ENCODE measurements at regions not wholly inside any gene's neighbourhood (a gene's known extent, or its start where the extent isn't known, plus 50 kb on each side); places are given as distances from the start of the nearest gene placed in this dataset.

DNA sequence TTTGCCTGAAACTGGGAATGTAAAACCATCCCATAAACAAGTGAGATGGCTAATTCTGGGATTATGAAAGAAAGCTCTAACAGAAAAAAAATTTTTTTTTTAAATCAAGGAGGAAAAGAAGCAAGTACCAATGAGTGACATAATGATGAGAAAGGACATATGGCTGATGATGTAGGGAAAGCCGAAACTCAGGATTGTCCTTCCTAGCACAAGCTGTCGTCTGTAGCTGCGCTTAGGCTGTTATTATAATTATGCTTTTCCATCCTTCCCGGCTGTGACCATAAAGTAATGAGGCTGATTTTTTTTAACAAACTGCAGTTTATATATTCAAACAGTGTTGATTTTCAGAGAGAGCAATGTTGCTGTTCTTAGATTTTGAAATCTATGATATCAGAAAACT lies 209.8 kb upstream of the NOCT start:
- Histone ChIP-seq H3K4me3 (ENCODE audit: insufficient read depth, low read length) (no peak overlapping the region), H4K20me1 (ENCODE audit: insufficient read depth, low read length) (no peaks in the 10 kb centered on the region), H3K27ac (ENCODE audit: low read depth, low read length) (no peak overlapping the region), H3K4me2 (ENCODE audit: insufficient read depth, low read length) (no peak overlapping the region), H2AFZ (ENCODE audit: low read length) (no peak overlapping the region), H3K79me2 (ENCODE audit: insufficient read depth, low read length) (no peaks in the 10 kb centered on the region), H3K4me1 (ENCODE audit: insufficient read depth, low read length) (no peaks in the 10 kb centered on the region), H3K27me3 (ENCODE audit: insufficient read depth, low read length) (peaks cover 27% of the 10 kb centered on the region), H3K9me3 (ENCODE audit: low read depth, low read length) (no peaks in the 10 kb centered on the region), H3K36me3 (ENCODE audit: insufficient read depth, low read length) (no peaks in the 10 kb centered on the region)
- TF ChIP-seq, protein P1, sequence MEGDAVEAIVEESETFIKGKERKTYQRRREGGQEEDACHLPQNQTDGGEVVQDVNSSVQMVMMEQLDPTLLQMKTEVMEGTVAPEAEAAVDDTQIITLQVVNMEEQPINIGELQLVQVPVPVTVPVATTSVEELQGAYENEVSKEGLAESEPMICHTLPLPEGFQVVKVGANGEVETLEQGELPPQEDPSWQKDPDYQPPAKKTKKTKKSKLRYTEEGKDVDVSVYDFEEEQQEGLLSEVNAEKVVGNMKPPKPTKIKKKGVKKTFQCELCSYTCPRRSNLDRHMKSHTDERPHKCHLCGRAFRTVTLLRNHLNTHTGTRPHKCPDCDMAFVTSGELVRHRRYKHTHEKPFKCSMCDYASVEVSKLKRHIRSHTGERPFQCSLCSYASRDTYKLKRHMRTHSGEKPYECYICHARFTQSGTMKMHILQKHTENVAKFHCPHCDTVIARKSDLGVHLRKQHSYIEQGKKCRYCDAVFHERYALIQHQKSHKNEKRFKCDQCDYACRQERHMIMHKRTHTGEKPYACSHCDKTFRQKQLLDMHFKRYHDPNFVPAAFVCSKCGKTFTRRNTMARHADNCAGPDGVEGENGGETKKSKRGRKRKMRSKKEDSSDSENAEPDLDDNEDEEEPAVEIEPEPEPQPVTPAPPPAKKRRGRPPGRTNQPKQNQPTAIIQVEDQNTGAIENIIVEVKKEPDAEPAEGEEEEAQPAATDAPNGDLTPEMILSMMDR (IDR thresholded peaks at IDR 0.05; ENCODE audit: extremely low read depth, low read depth, low read length) = no peak
- DNase-seq (ENCODE audit: insufficient read length, low spot score, missing footprints) = no peak

DNA sequence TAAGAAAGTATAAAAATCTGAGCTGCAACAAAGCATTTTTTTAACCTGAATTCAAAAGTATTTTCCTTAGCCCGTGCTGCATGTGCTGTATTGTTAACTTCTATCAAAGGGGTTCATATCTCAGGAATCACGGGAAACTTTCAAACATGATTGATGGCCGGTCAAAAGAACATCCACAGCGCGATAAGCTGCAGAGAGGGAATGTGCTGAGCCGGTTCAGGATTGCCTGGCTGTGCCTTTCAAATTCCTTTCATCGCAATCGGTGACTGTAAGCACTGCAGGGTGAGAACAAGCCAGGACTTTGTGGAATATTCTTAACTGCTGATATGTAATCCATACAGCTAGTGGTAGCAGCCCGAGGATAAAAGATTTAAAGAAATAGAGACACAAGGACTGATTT lies 210.9 kb upstream of the NOCT start:
- peaks cover 31% of the 10 kb centered on the region for H3K27me3 ChIP-seq (ENCODE audit: insufficient read depth, low read length)
- TF ChIP-seq, protein P1 (IDR thresholded peaks at IDR 0.05; ENCODE audit: extremely low read depth, low read depth, low read length) = no peak
- H3K9me3 ChIP-seq (ENCODE audit: low read depth, low read length) = no peaks in the 10 kb centered on the region
- H3K79me2 ChIP-seq (ENCODE audit: insufficient read depth, low read length) = no peaks in the 10 kb centered on the region
- H4K20me1 ChIP-seq (ENCODE audit: insufficient read depth, low read length) = no peaks in the 10 kb centered on the region
- DNase-seq (ENCODE audit: insufficient read length, low spot score, missing footprints) = no peak
- no peaks in the 10 kb centered on the region for H3K4me1 ChIP-seq (ENCODE audit: insufficient read depth, low read length)
- H2AFZ ChIP-seq (ENCODE audit: low read length) = no peak overlapping the region
- no peak overlapping the region for H3K4me2 ChIP-seq (ENCODE audit: insufficient read depth, low read length)
- H3K27ac ChIP-seq (ENCODE audit: low read depth, low read length) = no peak overlapping the region
- H3K36me3 ChIP-seq (ENCODE audit: insufficient read depth, low read length) = no peaks in the 10 kb centered on the region
- H3K4me3 ChIP-seq (ENCODE audit: insufficient read depth, low read length) = no peak overlapping the region

DNA sequence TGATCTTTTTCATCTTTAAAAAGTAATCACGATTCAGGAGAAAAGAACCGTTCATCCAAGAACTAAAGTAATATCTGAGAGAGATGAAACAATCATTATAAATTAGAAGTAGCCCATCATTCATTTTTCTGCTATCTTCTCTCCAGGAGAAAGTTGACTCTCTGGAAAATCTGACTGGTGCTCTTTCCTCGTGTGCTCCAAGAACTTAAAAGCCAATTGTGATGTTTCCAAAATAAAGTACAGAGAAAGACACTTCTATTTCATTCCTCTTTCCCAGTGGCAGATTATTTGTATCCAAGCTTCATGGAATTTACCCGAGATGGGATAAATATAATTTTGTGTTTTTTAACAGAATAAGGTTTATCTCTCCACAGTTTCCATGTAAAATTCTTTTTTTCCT lies 212.5 kb upstream of the NOCT start:
- Histone ChIP-seq H3K27me3 (ENCODE audit: insufficient read depth, low read length) (peaks cover 31% of the 10 kb centered on the region), H4K20me1 (ENCODE audit: insufficient read depth, low read length) (no peaks in the 10 kb centered on the region), H3K4me1 (ENCODE audit: insufficient read depth, low read length) (no peaks in the 10 kb centered on the region), H3K27ac (ENCODE audit: low read depth, low read length) (no peak overlapping the region), H3K79me2 (ENCODE audit: insufficient read depth, low read length) (no peaks in the 10 kb centered on the region), H3K4me3 (ENCODE audit: insufficient read depth, low read length) (no peak overlapping the region), H3K36me3 (ENCODE audit: insufficient read depth, low read length) (no peaks in the 10 kb centered on the region), H3K4me2 (ENCODE audit: insufficient read depth, low read length) (no peak overlapping the region), H2AFZ (ENCODE audit: low read length) (no peak overlapping the region), H3K9me3 (ENCODE audit: low read depth, low read length) (no peaks in the 10 kb centered on the region)
- TF ChIP-seq, protein P1 (IDR thresholded peaks at IDR 0.05; ENCODE audit: extremely low read depth, low read depth, low read length) = no peak
- DNase-seq (ENCODE audit: insufficient read length, low spot score, missing footprints) = no peak

DNA sequence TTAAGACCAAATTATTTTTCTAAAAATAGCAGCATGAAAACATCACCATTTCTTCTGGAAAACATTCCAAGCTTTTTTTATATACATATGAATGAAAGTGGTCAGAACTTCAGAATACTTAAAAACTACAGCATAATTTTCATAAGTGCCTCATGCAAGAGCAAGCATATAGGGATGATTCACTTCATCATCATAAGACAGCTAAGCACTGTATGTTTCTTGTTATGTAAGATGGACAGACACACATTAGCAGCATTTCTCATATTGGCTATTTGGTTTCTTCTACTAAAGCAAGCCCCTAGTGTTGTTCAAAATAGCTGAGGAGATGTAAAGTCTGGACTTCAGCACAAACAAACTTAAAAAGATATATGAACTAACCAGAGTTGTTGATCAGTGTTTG lies 213.1 kb upstream of the NOCT start:
- Histone ChIP-seq H3K27me3 (ENCODE audit: insufficient read depth, low read length) (peaks cover 31% of the 10 kb centered on the region), H3K9me3 (ENCODE audit: low read depth, low read length) (no peaks in the 10 kb centered on the region), H4K20me1 (ENCODE audit: insufficient read depth, low read length) (no peaks in the 10 kb centered on the region), H3K4me2 (ENCODE audit: insufficient read depth, low read length) (no peak overlapping the region), H3K4me3 (ENCODE audit: insufficient read depth, low read length) (no peak overlapping the region), H3K36me3 (ENCODE audit: insufficient read depth, low read length) (no peaks in the 10 kb centered on the region), H3K27ac (ENCODE audit: low read depth, low read length) (no peak overlapping the region), H2AFZ (ENCODE audit: low read length) (no peak overlapping the region), H3K79me2 (ENCODE audit: insufficient read depth, low read length) (no peaks in the 10 kb centered on the region), H3K4me1 (ENCODE audit: insufficient read depth, low read length) (no peaks in the 10 kb centered on the region)
- no peak for DNase-seq (ENCODE audit: insufficient read length, low spot score, missing footprints)
- TF ChIP-seq, protein P1 (IDR thresholded peaks at IDR 0.05; ENCODE audit: extremely low read depth, low read depth, low read length) = no peak
